Fibroblast of the aortic adventitia (primary cell): ENCODE measurements at regions not wholly inside any gene's neighbourhood (a gene's known extent, or its start where the extent isn't known, plus 50 kb on each side); places are given as distances from the start of the nearest gene placed in this dataset.
"Not testable (repeated sequence)": the region's sequence is repeated elsewhere in the genome, so short reads cannot be mapped to it uniquely, and the experiment has no call there.

Experiments
- DNase-seq: peaks from one replicate; pipeline ENCODE4 v3.0.0-alpha.2; 2010; ENCODE audit warnings: low read depth
- H3K4me3 ChIP-seq: 2 replicates; pipeline ENCODE4 v1.5.1; 2011; ENCODE audit warnings: low read depth, mild to moderate bottlenecking, control low read depth, low read length, moderate library complexity
- CTCF ChIP-seq: IDR thresholded peaks from 2 replicates; pipeline ENCODE4 v1.5.1; 2011; ENCODE audit warnings: mild to moderate bottlenecking, low read length, control low read depth, inconsistent platforms; ENCODE audit not compliant: insufficient read depth

GRCh38 chr3:31193871-31194270, 299.4 kb upstream of the GADL1 start:
- H3K4me3 ChIP-seq = no peak overlapping the region
- DNase-seq = no peak
- no peak for TF ChIP-seq CTCF

GRCh38 chr3:31196261-31196660, 301.8 kb upstream of the GADL1 start:
- H3K4me3 ChIP-seq = no peak overlapping the region
- TF ChIP-seq CTCF = no peak
- DNase-seq = no peak

GRCh38 chr3:31196881-31197364, 302.5 kb upstream of the GADL1 start:
- TF ChIP-seq CTCF = no peak
- DNase-seq = peak; percentile 93
- no peak overlapping the region for H3K4me3 ChIP-seq

GRCh38 chr3:31197941-31198340, 303.5 kb upstream of the GADL1 start:
- no peak overlapping the region for H3K4me3 ChIP-seq
- no peak for TF ChIP-seq CTCF
- peak; percentile 72 for DNase-seq

GRCh38 chr3:31198890-31199289, 304.4 kb upstream of the GADL1 start:
- TF ChIP-seq CTCF = no peak
- no peak for DNase-seq

GRCh38 chr3:31203960-31204795, 309.7 kb upstream of the GADL1 start:
- no peak for TF ChIP-seq CTCF
- no peak overlapping the region for H3K4me3 ChIP-seq
- no peak for DNase-seq

More at GRCh38 chr3:31198890-31199289, 304.4 kb upstream of the GADL1 start:
- no peak overlapping the region for H3K4me3 ChIP-seq

GRCh38 chr3:31204796-31205056, 310.3 kb upstream of the GADL1 start:
- H3K4me3 ChIP-seq, DNase-seq: not testable (repeated sequence)
